ENCODE measurements at regions not wholly inside any gene's neighbourhood (a gene's known extent, or its start where the extent isn't known, plus 50 kb on each side); places are given as distances from the start of the nearest gene placed in this dataset.

- TF ChIP-seq POLR2AphosphoS5 (IDR thresholded peaks at IDR 0.05; ENCODE audit: low read length) = no peak
- no peak for TF ChIP-seq POLR2A (IDR thresholded peaks at IDR 0.05; ENCODE audit: low read depth, low read length)
- no peak for TF ChIP-seq CTCF (IDR thresholded peaks at IDR 0.05 in 2 of 3, conservative IDR thresholded peaks at IDR 0.05 in 1 of 3; ENCODE audit: control insufficient read depth in 2 of 3, extremely low read depth in 1 of 3, insufficient read depth in 1 of 3, low read depth in 3 of 3, low read length in 3 of 3)
- no peak for TF ChIP-seq SP1 (IDR thresholded peaks at IDR 0.05; ENCODE audit: low read depth, low read length)
- no peak for TF ChIP-seq MAX (IDR thresholded peaks at IDR 0.05; ENCODE audit: low read depth, low read length)
- TF ChIP-seq SPI1 (IDR thresholded peaks at IDR 0.05; ENCODE audit: borderline replicate concordance, insufficient read depth, low read depth, low read length) = no peak
- TF ChIP-seq YY1 (IDR thresholded peaks at IDR 0.05; ENCODE audit: low read depth, low read length) = no peak
- TF ChIP-seq CBFB (IDR thresholded peaks at IDR 0.05; ENCODE audit: low read depth) = no peak
- TF ChIP-seq HDAC2 (IDR thresholded peaks at IDR 0.05) = no peak
- no peak for TF ChIP-seq FOXM1 (IDR thresholded peaks at IDR 0.05; ENCODE audit: low read depth, low read length)
- no peak for TF ChIP-seq ZBED1 (IDR thresholded peaks at IDR 0.05; ENCODE audit: borderline replicate concordance)
These were observed 89.9 kb upstream of the LSM8 start for GRCh38 chr7:118094044-118094443.
